Thymus (tissue), 11 donors: ENCODE measurements at regions not wholly inside any gene's neighbourhood (a gene's known extent, or its start where the extent isn't known, plus 50 kb on each side); places are given as distances from the start of the nearest gene placed in this dataset.

Experiments
- DNase-seq, 9 donors: peaks; one replicate each; pipeline ENCODE4 v3.0.0-alpha.2; 2013; ENCODE audit warnings: low spot score in 9 of 9, low read depth in 6 of 9, missing footprints in 1 of 9
- H3K27ac ChIP-seq, 2 donors: one replicate each; pipeline ENCODE4 v1.5.1; 2013; ENCODE audit warnings: control low read depth in 1 of 2, low read depth in 1 of 2, low read length in 1 of 2, mild to moderate bottlenecking in 1 of 2, moderate library complexity in 1 of 2
- H3K27me3 ChIP-seq, 2 donors: one replicate each; pipeline ENCODE4 v1.5.1; 2013; ENCODE audit warnings: low read length in 1 of 2; ENCODE audit not compliant: control insufficient read depth in 2 of 2, insufficient read depth in 1 of 2
- H3K36me3 ChIP-seq, 2 donors: one replicate each; pipeline ENCODE4 v1.5.1; 2013; ENCODE audit warnings: low read length in 1 of 2, mild to moderate bottlenecking in 1 of 2, moderate library complexity in 1 of 2; ENCODE audit not compliant: control insufficient read depth in 2 of 2, insufficient read depth in 2 of 2
- H3K4me1 ChIP-seq, 2 donors: one replicate each; pipeline ENCODE4 v1.5.1; 2013; ENCODE audit warnings: low read length in 2 of 2; ENCODE audit not compliant: control insufficient read depth in 2 of 2, insufficient read depth in 2 of 2
- H3K4me3 ChIP-seq, 2 donors: one replicate each; pipeline ENCODE4 v1.5.1; 2013; ENCODE audit warnings: low read length in 2 of 2, control low read depth in 1 of 2, mild to moderate bottlenecking in 1 of 2
- H3K9me3 ChIP-seq, 2 donors: one replicate each; pipeline ENCODE4 v1.5.1; 2013; ENCODE audit warnings: low read length in 1 of 2, mild to moderate bottlenecking in 1 of 2; ENCODE audit not compliant: control insufficient read depth in 2 of 2, insufficient read depth in 1 of 2
- WGBS: extraction: QIAGEN DNeasy Blood & Tissue Kit; methylation state at CpG from one replicate; pipeline ENCODE4 v1.1.7; 2013; 5-methylcytosine and 5-hydroxymethylcytosine counted together
- donor health status: healthy.

DNA sequence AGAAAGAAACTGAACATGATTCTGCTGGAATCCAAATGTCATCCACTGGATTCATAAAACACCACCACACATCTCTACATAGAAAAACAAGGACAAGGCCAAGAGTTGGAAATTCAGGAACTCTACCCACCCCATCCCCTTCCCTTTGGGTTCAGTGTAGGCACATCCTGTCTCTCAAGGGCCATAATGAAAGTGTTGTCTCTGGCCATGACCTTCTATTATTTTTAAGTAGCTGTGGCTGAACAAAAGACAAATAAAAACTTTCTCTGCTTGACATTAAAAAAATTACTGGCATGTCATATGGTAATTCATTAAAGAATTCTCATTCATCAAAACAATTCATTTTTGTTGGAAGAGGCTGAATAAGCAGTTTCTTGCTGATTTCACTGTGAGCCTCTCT, 54.9 kb upstream of the ZBTB18 start:
- H3K27ac ChIP-seq, result no peak overlapping the region

DNA sequence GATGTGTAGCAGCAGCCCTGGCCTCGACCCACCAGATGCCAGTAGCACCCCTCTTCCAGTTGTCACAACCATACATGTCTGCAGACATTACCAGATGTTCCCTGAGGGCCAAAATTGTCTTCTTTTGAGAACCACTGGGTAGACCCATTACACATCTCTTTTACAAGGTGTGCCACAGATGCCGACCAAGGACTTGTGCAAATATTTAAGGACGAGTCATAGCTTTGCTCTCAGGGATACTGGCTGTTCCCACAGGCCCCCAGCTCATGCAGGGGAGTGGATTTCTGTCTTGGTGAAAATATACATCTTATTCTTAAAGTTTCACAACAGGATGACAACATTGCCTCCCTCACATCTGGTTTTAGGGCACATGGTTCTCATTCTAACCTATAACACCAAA, 59.4 kb upstream of the ZBTB18 start:
- Histone ChIP-seq H3K4me3 (no peak overlapping the region), H3K36me3 (no peaks in the 10 kb centered on the region), H3K9me3 (peaks cover 0 to 17% of the 10 kb centered on the region in 2 donors), H3K27ac (no peak overlapping the region), H3K27me3 (no peaks in the 10 kb centered on the region), H3K4me1 (no peaks in the 10 kb centered on the region)
- DNase-seq, result no peak
- WGBS, result 94% methylated on average over 3 of the region's 3 CpGs

More for the DNA sequence above, 54.9 kb upstream of the ZBTB18 start:
- Histone ChIP-seq H3K4me1 (no peaks in the 10 kb centered on the region), H3K36me3 (no peaks in the 10 kb centered on the region), H3K4me3 (no peak overlapping the region), H3K9me3 (peaks cover 0 to 9% of the 10 kb centered on the region in 2 donors), H3K27me3 (no peaks in the 10 kb centered on the region)
- no peak for DNase-seq

DNA sequence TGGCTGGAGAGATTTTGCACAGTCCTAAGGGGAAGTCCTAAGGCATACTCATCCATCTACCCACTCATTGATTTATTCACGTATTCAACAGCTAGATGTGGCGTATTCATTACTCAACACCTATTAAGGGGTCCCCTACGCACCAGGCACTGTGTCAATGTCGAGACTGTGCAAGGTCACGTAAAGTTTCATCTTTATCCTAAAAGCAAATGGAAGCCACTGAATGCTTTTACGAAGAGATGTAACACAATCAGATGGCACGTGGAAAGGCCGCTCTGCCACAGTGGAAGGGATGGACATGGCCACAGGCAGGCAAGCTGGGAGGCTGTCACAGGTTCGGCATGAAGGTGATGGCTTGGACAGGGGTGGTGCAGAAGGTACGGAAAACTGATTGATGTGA, 66.3 kb upstream of the ZBTB18 start:
- Histone ChIP-seq H3K4me1 (no peaks in the 10 kb centered on the region), H3K27me3 (no peaks in the 10 kb centered on the region), H3K36me3 (no peaks in the 10 kb centered on the region), H3K9me3 (peaks cover 0 to 1% of the 10 kb centered on the region in 2 donors), H3K27ac (no peak overlapping the region), H3K4me3 (no peak overlapping the region)
- 98% methylated on average over 10 of the region's 10 CpGs for WGBS
- no peak for DNase-seq

DNA sequence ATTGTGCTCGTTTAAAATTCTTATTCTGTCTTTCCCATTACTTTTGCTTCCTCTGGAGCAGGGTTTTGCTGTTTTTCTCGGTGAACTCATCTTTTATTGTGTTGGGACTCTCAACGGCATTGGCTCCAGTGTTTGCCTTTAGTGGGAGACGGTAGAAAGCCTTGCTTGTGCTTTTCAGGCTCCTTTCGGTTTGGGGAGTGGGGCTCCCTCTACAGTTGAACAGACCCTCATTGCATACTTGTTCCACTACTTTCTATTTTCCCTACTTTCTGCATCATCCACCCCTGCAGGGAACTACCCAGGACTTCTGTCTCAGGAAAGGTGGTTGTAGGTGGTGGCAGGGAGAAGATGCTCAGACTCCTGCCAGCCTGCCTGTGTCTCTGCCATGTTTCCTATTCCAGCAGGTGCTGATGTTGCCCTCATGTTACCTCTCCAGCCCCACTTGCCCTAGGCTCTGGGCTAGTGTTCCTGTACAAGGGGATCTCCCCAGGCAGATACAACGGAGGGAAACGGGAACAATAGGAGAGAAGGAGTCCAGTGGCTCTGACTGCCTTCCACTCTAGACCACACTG, 68.5 kb upstream of the ZBTB18 start:
- Histone ChIP-seq H3K4me3 (no peak overlapping the region), H3K4me1 (no peaks in the 10 kb centered on the region), H3K9me3 (no peaks in the 10 kb centered on the region), H3K27me3 (no peaks in the 10 kb centered on the region), H3K36me3 (no peaks in the 10 kb centered on the region), H3K27ac (no peak overlapping the region)
- DNase-seq, result peak in 1 of 9 donors; percentile 7
- WGBS, result 74% methylated on average over 7 of the region's 7 CpGs

DNA sequence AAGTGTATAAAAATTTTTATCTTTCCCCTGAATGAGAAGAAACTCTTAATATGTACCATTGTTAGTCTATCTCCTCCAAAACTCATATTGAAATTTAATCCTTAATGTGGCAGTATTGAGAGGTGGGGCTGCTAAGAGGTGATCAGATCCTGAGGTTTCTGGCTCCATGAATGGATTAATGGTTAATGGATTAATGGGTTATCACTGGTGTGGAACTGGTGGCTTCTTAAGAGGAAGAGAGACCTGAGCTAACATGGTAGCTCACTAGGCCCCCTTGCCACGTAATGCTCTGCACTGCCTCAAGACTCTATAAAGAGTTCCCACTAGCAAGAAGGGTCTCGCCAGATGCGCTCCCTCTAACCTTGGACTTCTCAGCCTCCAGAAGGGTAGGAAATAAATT, 70.6 kb upstream of the ZBTB18 start:
- Histone ChIP-seq H3K36me3 (no peaks in the 10 kb centered on the region), H3K4me3 (no peak overlapping the region), H3K9me3 (no peaks in the 10 kb centered on the region), H3K27me3 (no peaks in the 10 kb centered on the region), H3K27ac (no peak overlapping the region), H3K4me1 (no peaks in the 10 kb centered on the region)
- 98% methylated on average over 3 of the region's 3 CpGs for WGBS
- no peak for DNase-seq

DNA sequence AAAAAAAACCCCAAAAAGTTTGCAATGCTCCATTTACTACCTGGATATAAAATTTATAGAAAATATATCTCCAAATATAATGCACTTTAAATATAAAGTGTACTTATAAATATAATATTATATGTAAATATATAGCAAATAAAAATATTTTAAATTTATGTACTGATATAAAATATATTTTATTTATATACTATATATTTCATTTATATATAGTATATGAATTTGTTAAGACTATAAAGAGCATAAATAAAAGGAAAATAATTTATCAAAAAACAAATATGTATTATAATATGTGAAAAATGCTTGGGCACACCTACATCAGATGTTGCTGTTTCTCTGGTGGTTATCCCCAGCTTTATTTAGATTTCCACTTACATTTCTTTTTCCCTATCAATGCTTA, 71.0 kb upstream of the ZBTB18 start:
- no peak overlapping the region for H3K27ac ChIP-seq
- H3K4me1 ChIP-seq, result no peaks in the 10 kb centered on the region
- H3K27me3 ChIP-seq, result no peaks in the 10 kb centered on the region
- DNase-seq, result no peak
- H3K36me3 ChIP-seq, result no peaks in the 10 kb centered on the region
- H3K4me3 ChIP-seq, result no peak overlapping the region
- no peaks in the 10 kb centered on the region for H3K9me3 ChIP-seq

DNA sequence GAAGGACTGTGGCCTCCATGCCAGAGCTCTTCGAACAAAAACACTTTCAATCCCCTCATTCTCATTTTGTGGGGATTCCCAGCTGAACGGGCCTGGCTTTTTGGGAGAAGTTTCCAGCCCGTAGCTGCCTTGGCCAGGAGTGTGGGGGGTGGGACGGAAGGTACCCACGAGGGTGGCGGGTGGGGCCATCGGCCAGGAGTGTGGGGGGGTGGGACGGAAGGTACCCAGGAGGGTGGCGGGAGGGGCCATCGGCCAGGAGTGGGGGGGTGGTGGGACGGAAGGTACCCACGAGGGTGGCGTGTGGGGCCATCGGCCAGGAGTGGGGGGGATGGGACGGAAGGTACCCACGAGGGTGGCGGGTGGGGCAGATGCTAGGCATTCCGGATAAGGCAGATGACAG, 71.7 kb upstream of the ZBTB18 start:
- Histone ChIP-seq H3K27me3 (no peaks in the 10 kb centered on the region), H3K27ac (no peak overlapping the region), H3K4me3 (no peak overlapping the region), H3K9me3 (no peaks in the 10 kb centered on the region), H3K4me1 (no peaks in the 10 kb centered on the region), H3K36me3 (no peaks in the 10 kb centered on the region)
- peak in 1 of 9 donors; percentile 39 for DNase-seq
- WGBS, result 97% methylated on average over 18 of the region's 18 CpGs

DNA sequence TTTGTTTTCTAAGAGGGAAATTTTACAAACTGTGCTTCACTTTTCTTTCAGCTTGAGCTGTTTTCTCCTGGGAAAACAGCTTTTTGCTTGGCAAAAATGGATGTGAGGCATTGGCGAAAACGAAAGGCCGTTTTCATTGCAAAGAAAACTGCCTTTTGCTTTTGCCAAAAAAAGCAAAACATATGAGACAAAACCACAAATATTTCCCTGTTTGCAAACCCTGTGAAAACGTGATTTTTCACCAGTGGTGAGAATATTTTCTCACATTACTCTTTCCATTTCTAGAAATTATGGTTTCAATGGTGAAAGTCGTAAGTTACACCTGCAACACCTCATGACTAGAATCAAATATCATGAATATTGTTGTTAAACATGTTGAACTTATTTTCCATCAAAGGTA, 74.0 kb upstream of the ZBTB18 start:
- H3K4me1 ChIP-seq, result no peaks in the 10 kb centered on the region
- DNase-seq, result no peak
- H3K27ac ChIP-seq, result no peak overlapping the region
- H3K27me3 ChIP-seq, result no peaks in the 10 kb centered on the region
- H3K9me3 ChIP-seq, result no peaks in the 10 kb centered on the region
- H3K36me3 ChIP-seq, result no peaks in the 10 kb centered on the region
- WGBS, result 80% methylated on average over 5 of the region's 5 CpGs
- H3K4me3 ChIP-seq, result no peak overlapping the region

DNA sequence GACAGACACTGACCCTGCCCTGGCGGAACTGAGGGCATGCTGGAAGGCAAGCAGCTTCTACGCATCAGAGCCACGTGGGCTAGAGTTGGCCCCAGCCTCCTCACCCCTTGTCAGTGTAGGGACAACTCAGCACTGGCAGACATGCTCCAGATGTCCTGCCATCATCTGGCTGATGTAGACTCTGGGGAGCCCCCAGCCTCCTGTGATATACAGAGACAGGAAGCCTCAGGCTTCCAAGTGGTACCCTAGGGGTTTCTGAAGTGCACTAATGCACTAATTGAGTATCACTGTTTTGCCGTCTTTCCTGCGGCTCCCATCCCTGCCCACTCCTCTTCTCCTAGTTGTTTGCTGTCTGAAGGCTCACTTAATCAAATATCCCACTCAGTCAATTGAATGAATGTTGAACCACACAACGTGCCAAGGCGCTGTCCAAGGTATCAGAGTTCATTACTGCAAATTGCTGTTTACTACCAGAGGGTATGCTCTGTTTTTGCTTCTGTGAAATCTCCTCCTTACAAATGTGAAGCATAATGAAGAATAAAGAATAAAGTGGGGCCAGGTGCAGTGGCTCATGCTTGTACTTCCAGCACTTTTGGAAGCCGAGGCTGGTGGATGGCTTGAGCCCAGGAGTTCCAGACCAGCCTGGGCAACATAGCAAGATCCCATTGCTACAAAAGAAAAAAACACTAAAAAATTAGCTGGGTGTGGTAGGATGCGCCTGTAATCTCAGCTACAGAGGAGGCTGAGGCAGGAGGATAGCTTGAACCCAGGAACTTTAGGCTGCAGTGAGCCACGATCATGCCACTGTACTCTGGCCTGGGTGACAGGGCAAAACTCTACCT, 76.4 kb upstream of the ZBTB18 start:
- H3K27me3 ChIP-seq, result no peaks in the 10 kb centered on the region
- H3K36me3 ChIP-seq, result no peaks in the 10 kb centered on the region
- WGBS, result 88% methylated on average over 10 of the region's 10 CpGs
- DNase-seq, result peak in 7 of 9 donors; percentile 3 to 53 (median 20)
- no peak overlapping the region for H3K4me3 ChIP-seq
- no peaks in the 10 kb centered on the region for H3K4me1 ChIP-seq
- H3K27ac ChIP-seq, result no peak overlapping the region
- no peaks in the 10 kb centered on the region for H3K9me3 ChIP-seq
